HG03457 (cell line): ENCODE measurements at regions not wholly inside any gene's neighbourhood (a gene's known extent, or its start where the extent isn't known, plus 50 kb on each side); places are given as distances from the start of the nearest gene placed in this dataset.

ENCODE experiments used
- ATAC-seq: cut with Tn5 transposase; IDR thresholded peaks from one replicate; pipeline ENCODE4 v1.9.1; 2021; ENCODE audit warnings: moderate number of reproducible peaks; ENCODE audit not compliant: unreplicated experiment

GRCh38 chr4:125072269-125072668 lies 242.5 kb upstream of the FAT4 start:
- no peak for ATAC-seq

- no peak for ATAC-seq
Observed at GRCh38 chr4:125070861-125071260, 243.9 kb upstream of the FAT4 start.

GRCh38 chr4:125062115-125063050 lies 252.4 kb upstream of the FAT4 start:
- ATAC-seq, result no peak

- no peak for ATAC-seq
Observed at GRCh38 chr4:125060376-125060775, 254.4 kb upstream of the FAT4 start.

- ATAC-seq, result no peak
Observed at GRCh38 chr4:125049711-125050110, 265.0 kb upstream of the FAT4 start.

- no peak for ATAC-seq
Observed at GRCh38 chr4:125045311-125045710, 269.4 kb upstream of the FAT4 start.

GRCh38 chr4:125044886-125045285 lies 269.9 kb upstream of the FAT4 start:
- ATAC-seq, result no peak

GRCh38 chr4:125043486-125043885 lies 271.3 kb upstream of the FAT4 start:
- ATAC-seq, result no peak

- ATAC-seq, result no peak
Observed at GRCh38 chr4:125042041-125042440, 272.7 kb upstream of the FAT4 start.

GRCh38 chr4:125041372-125041930 lies 273.3 kb upstream of the FAT4 start:
- no peak for ATAC-seq

- no peak for ATAC-seq
Observed at GRCh38 chr4:125039550-125039949, 275.2 kb upstream of the FAT4 start.

GRCh38 chr4:125022855-125023501 lies 291.8 kb upstream of the FAT4 start:
- no peak for ATAC-seq

- ATAC-seq, result no peak
Observed at GRCh38 chr4:125021189-125021588, 293.6 kb upstream of the FAT4 start.

- ATAC-seq, result no peak
Observed at GRCh38 chr4:125020089-125021034, 294.4 kb upstream of the FAT4 start.

- no peak for ATAC-seq
Observed at GRCh38 chr4:125016892-125017299, 297.9 kb upstream of the FAT4 start.

GRCh38 chr4:125013891-125014290 lies 300.9 kb upstream of the FAT4 start:
- no peak for ATAC-seq

GRCh38 chr4:125011646-125012045 lies 299.1 kb upstream of the ANKRD50 start:
- ATAC-seq, result no peak

GRCh38 chr4:125010796-125011503 lies 298.4 kb upstream of the ANKRD50 start:
- ATAC-seq, result no peak

GRCh38 chr4:125008676-125009075 lies 296.1 kb upstream of the ANKRD50 start:
- ATAC-seq, result no peak

GRCh38 chr4:125004676-125005075 lies 292.1 kb upstream of the ANKRD50 start:
- ATAC-seq, result no peak
